ENCODE measurements at regions not wholly inside any gene's neighbourhood (a gene's known extent, or its start where the extent isn't known, plus 50 kb on each side); places are given as distances from the start of the nearest gene placed in this dataset.
"Not testable (repeated sequence)": the region's sequence is repeated elsewhere in the genome, so short reads cannot be mapped to it uniquely, and the experiment has no call there.

- in situ Hi-C loops (cut with HindIII; ENCODE audit: extremely low pct_ligation_motif_present, low pct_unique_long_range_greater_than_20kb); ATAC-seq; H3K27me3 ChIP-seq (ENCODE audit: control insufficient read depth in 1 of 2, insufficient read depth in 2 of 2, low read length in 2 of 2); H3K36me3 ChIP-seq (replicated peaks in 1 of 2; ENCODE audit: control insufficient read depth in 1 of 2, insufficient read depth in 2 of 2, low read length in 2 of 2); H3K9me3 ChIP-seq (ENCODE audit: low read length); H3K79me2 ChIP-seq (ENCODE audit: insufficient read depth, low read length); H3K4me2 ChIP-seq (ENCODE audit: low read depth, low read length); H4K20me1 ChIP-seq (ENCODE audit: insufficient read depth, low read length); H3K4me3 ChIP-seq (replicated peaks in 1 of 3; ENCODE audit: insufficient read depth in 1 of 3, low read depth in 2 of 3, low read length in 3 of 3); intact Hi-C loops (cut with micrococcal nuclease; ENCODE audit: unreplicated experiment); H3K9ac ChIP-seq (ENCODE audit: insufficient read depth, low read depth, low read length); BruUV-seq (replicated peaks); FAIRE-seq; H3K27ac ChIP-seq (ENCODE audit: extremely low read length, insufficient read depth, low read length); CTCF ChIA-PET (ENCODE audit: low intra/inter-chr PET ratio, low total read pairs); H2AFZ ChIP-seq (ENCODE audit: low read length); H3K4me1 ChIP-seq (ENCODE audit: insufficient read depth, low read length); TF ChIP-seq EP300 (CRISPR knock-in tag; IDR thresholded peaks at IDR 0.05; ENCODE audit: borderline replicate concordance): not testable (repeated sequence)
- WGBS (ENCODE audit: low lambda C conversion rate), result 57% methylated on average over 3 of the region's 3 CpGs
- peak; percentile 54 for DNase-seq (ENCODE audit: low spot score)
- POLR2A ChIA-PET, result interaction anchor here (1.5 kb wide), 1 partner anchor 23 kb away, joined by 4 read pairs; no protein-coding TSS in a partner anchor
- TF ChIP-seq HOMEZ (CRISPR knock-in tag; IDR thresholded peaks at IDR 0.05; ENCODE audit: low read depth) (0 out of 2 replicates have a peak, but pooled peaks have one; percentile 18), NR2F1 (CRISPR knock-in tag; IDR thresholded peaks at IDR 0.05) (0 out of 4 replicates have a peak, but pooled peaks of 1 of the 2 experiments have one; percentile 22), FOSL2 (CRISPR knock-in tag; IDR thresholded peaks at IDR 0.05) (peak; percentile 45), EP300 (IDR thresholded peaks at IDR 0.05; ENCODE audit: low read depth in 2 of 2, low read length in 2 of 2) (peak in 1 of 2 experiments; percentile 21; a peak in 1 of 4 replicates)
Measured at GRCh38 chr4:69034315-69034740, 61.9 kb upstream of the UGT2B7 start.

GRCh38 chr4:69038582-69038981 is 57.7 kb upstream of the UGT2B7 start:
- H3K79me2 ChIP-seq (ENCODE audit: insufficient read depth, low read length), result no peaks in the 10 kb centered on the region
- DNase-seq (ENCODE audit: low spot score) (no peak), FAIRE-seq (no peak), ATAC-seq (no peak)
- H3K27ac ChIP-seq (ENCODE audit: extremely low read length, insufficient read depth, low read length), result no peak overlapping the region
- 94% methylated on average over 4 of the region's 4 CpGs for WGBS (ENCODE audit: low lambda C conversion rate)
- no peaks in the 10 kb centered on the region for H4K20me1 ChIP-seq (ENCODE audit: insufficient read depth, low read length)
- H3K9me3 ChIP-seq (ENCODE audit: low read length), result no peaks in the 10 kb centered on the region; the same call in 1 of the 2 replicates
- no peak overlapping the region for H3K9ac ChIP-seq (ENCODE audit: insufficient read depth, low read depth, low read length)
- in situ Hi-C loops (cut with HindIII; ENCODE audit: extremely low pct_ligation_motif_present, low pct_unique_long_range_greater_than_20kb), result no loop called here
- BruUV-seq (replicated peaks), result no TSS peak
- no peak overlapping the region for H3K4me3 ChIP-seq (replicated peaks in 1 of 3; ENCODE audit: insufficient read depth in 1 of 3, low read depth in 2 of 3, low read length in 3 of 3)
- ChIA-PET CTCF (ENCODE audit: low intra/inter-chr PET ratio, low total read pairs) (no interaction called here), POLR2A (no interaction called here)
- H3K36me3 ChIP-seq (replicated peaks in 1 of 2; ENCODE audit: control insufficient read depth in 1 of 2, insufficient read depth in 2 of 2, low read length in 2 of 2), result no peaks in the 10 kb centered on the region
- no peak for TF ChIP-seq ZSCAN12 (CRISPR knock-in tag; IDR thresholded peaks at IDR 0.05)
- no peak for TF ChIP-seq KMT2B (CRISPR knock-in tag; IDR thresholded peaks at IDR 0.05)
- no peak for TF ChIP-seq ZNF18 (CRISPR knock-in tag; IDR thresholded peaks at IDR 0.05; ENCODE audit: insufficient replicate concordance)
- TF ChIP-seq KDM2A (CRISPR knock-in tag; IDR thresholded peaks at IDR 0.05; ENCODE audit: borderline replicate concordance, low read depth), result no peak
- TF ChIP-seq DNMT3B (CRISPR knock-in tag; conservative IDR thresholded peaks at IDR 0.05), result no peak
- H3K27me3 ChIP-seq (ENCODE audit: control insufficient read depth in 1 of 2, insufficient read depth in 2 of 2, low read length in 2 of 2), result no peaks in the 10 kb centered on the region
- intact Hi-C loops (cut with micrococcal nuclease; ENCODE audit: unreplicated experiment), result no loop called here
- H3K4me1 ChIP-seq (ENCODE audit: insufficient read depth, low read length), result no peaks in the 10 kb centered on the region
- no peak overlapping the region for H2AFZ ChIP-seq (ENCODE audit: low read length)
- H3K4me2 ChIP-seq (ENCODE audit: low read depth, low read length), result no peak overlapping the region

All from HepG2 (cell line).